ENCODE measurements at regions not wholly inside any gene's neighbourhood (a gene's known extent, or its start where the extent isn't known, plus 50 kb on each side); places are given as distances from the start of the nearest gene placed in this dataset.

- TF ChIP-seq CTCF (conservative IDR thresholded peaks at IDR 0.05; ENCODE audit: low read depth, low read length) (no peak), EZH2 (IDR thresholded peaks at IDR 0.05; ENCODE audit: low read length, unreplicated experiment) (no peak)
Observed at GRCh38 chrX:5242091-5242790, 986.4 kb downstream of the NLGN4X start.
